Stomach (tissue), 8 donors: ENCODE measurements at regions not wholly inside any gene's neighbourhood (a gene's known extent, or its start where the extent isn't known, plus 50 kb on each side); places are given as distances from the start of the nearest gene placed in this dataset.
"Not testable (repeated sequence)": the region's sequence is repeated elsewhere in the genome, so short reads cannot be mapped to it uniquely, and the experiment has no call there.

Experiments used
- DNase-seq, 2 donors: peaks; one replicate each; pipeline versions ENCODE4 v3.0.0 to v3.0.0-alpha.2; 2013 to 2019
- H3K27ac ChIP-seq, 5 donors: fragments of 200-600 bp in 4 of 5; sonication (generic) in 4 of 5; one replicate each; pipeline ENCODE4 v1.5.1; 2013 to 2019; ENCODE audit warnings: mild to moderate bottlenecking in 1 of 5, moderate library complexity in 1 of 5
- H3K27me3 ChIP-seq, 3 donors: fragments of 200-600 bp; sonication (generic); one replicate each; pipeline ENCODE4 v1.5.1; 2017 to 2019; ENCODE audit warnings: mixed run types in 1 of 3
- H3K36me3 ChIP-seq, 4 donors: fragments of 200-600 bp; sonication (generic); 1 replicate in 3 of 4; 2 replicates in 1 of 4; pipeline ENCODE4 v1.5.1; 2016 to 2019
- H3K4me1 ChIP-seq, 4 donors: fragments of 200-600 bp; sonication (generic); one replicate each; pipeline ENCODE4 v1.5.1; 2016 to 2019
- H3K4me3 ChIP-seq, 4 donors: fragments of 200-600 bp; sonication (generic) in 3 of 4; one replicate each; pipeline ENCODE4 v1.5.1; 2016 to 2019; ENCODE audit warnings: mild to moderate bottlenecking in 1 of 4
- H3K9me3 ChIP-seq, 4 donors: fragments of 200-600 bp; sonication (generic); one replicate each; pipeline ENCODE4 v1.5.1; 2016 to 2019
- CTCF ChIP-seq, 7 experiments: fragments of 450-650 bp in 4 of 7; fragments of 200-600 bp in 3 of 7; sonication (generic) in 3 of 7; IDR thresholded peaks; one replicate each; pipeline ENCODE4 v1.5.1; 2016 to 2019; ENCODE audit warnings: antibody characterized with exemption in 7 of 7, control low read depth in 2 of 7, mild to moderate bottlenecking in 1 of 7
- EP300 ChIP-seq: sonication (generic); formaldehyde crosslinking; IDR thresholded peaks from one replicate; pipeline ENCODE4 v1.6.1; 2017; ENCODE audit warnings: antibody characterized with exemption
- POLR2A ChIP-seq, 4 donors: fragments of 450-650 bp; IDR thresholded peaks; one replicate each; pipeline ENCODE4 v1.6.1; 2016; ENCODE audit warnings: antibody characterized with exemption in 4 of 4, control low read depth in 2 of 4, mild to moderate bottlenecking in 1 of 4, moderate library complexity in 1 of 4
- POLR2AphosphoS5 ChIP-seq, 3 donors: sonication (generic); formaldehyde crosslinking; IDR thresholded peaks; one replicate each; pipeline ENCODE4 v1.6.1; 2016; ENCODE audit warnings: antibody characterized with exemption in 3 of 3
- WGBS, 5 donors: extraction: QIAGEN DNeasy Blood & Tissue Kit in 3 of 5; methylation state at CpG; one replicate each; pipeline versions ENCODE4 v1.1.5 to v1.1.7; 2013 to 2018; 5-methylcytosine and 5-hydroxymethylcytosine counted together
- intact Hi-C: fragments of 100-400 bp; cut with DNase I; formaldehyde crosslinking; loops from one replicate; pipeline ENCODE4 v1.15.1; 2023; ENCODE audit warnings: low total_unique reads
- donor health status: healthy with polysubstance abuse.
- donor health status: Bipolar disorder and iron deficiency.
- donor health status: healthy.

GRCh38 chr2:122338000-122338399 lies 582.5 kb downstream of the TSN start:
- Histone ChIP-seq H3K4me1 (no peaks in the 10 kb centered on the region), H3K36me3 (no peaks in the 10 kb centered on the region), H3K9me3 (no peaks in the 10 kb centered on the region), H3K27ac (no peak overlapping the region), H3K4me3 (no peak overlapping the region), H3K27me3 (no peaks in the 10 kb centered on the region)
- intact Hi-C loops: no loop called here
- 63 to 70% (median 66%) methylated on average over 5 of the region's 5 CpGs for WGBS, 5 donors
- peak in 1 of 7 experiments; percentile 11 for TF ChIP-seq CTCF (IDR thresholded peaks at IDR 0.05)
- TF ChIP-seq POLR2AphosphoS5 (IDR thresholded peaks at IDR 0.05): no peak
- no peak for TF ChIP-seq EP300
- no peak for DNase-seq

- TF ChIP-seq POLR2AphosphoS5 (IDR thresholded peaks at IDR 0.05): no peak
- no peak for TF ChIP-seq CTCF (IDR thresholded peaks at IDR 0.05)
- TF ChIP-seq EP300: no peak
- no peak for TF ChIP-seq POLR2A (IDR thresholded peaks at IDR 0.05)
- Histone ChIP-seq H3K27me3 (no peaks in the 10 kb centered on the region), H3K4me1 (no peaks in the 10 kb centered on the region), H3K27ac (no peak overlapping the region), H3K9me3 (no peaks in the 10 kb centered on the region), H3K36me3 (no peaks in the 10 kb centered on the region), H3K4me3 (no peak overlapping the region)
- no peak for DNase-seq
- WGBS, 5 donors: 45 to 63% (median 55%) methylated on average over 3 of the region's 3 CpGs
- intact Hi-C loops: no loop called here
These were observed 584.8 kb downstream of the TSN start for GRCh38 chr2:122340246-122340645.

- no peak overlapping the region for H3K4me3 ChIP-seq
- H3K4me1 ChIP-seq: no peaks in the 10 kb centered on the region
- WGBS, 5 donors: 70 to 82% (median 79%) methylated on average over 5 of the region's 5 CpGs
- H3K9me3 ChIP-seq: no peaks in the 10 kb centered on the region
- intact Hi-C loops: no loop called here
- no peaks in the 10 kb centered on the region for H3K27me3 ChIP-seq
- no peak for DNase-seq
- TF ChIP-seq EP300 (no peak), POLR2A (IDR thresholded peaks at IDR 0.05) (no peak), POLR2AphosphoS5 (IDR thresholded peaks at IDR 0.05) (no peak), CTCF (IDR thresholded peaks at IDR 0.05) (no peak)
- H3K27ac ChIP-seq: no peak overlapping the region
- H3K36me3 ChIP-seq: no peaks in the 10 kb centered on the region
These were observed 585.6 kb downstream of the TSN start for GRCh38 chr2:122341007-122341406.

- H3K27ac ChIP-seq, H3K9me3 ChIP-seq, intact Hi-C loops, H3K36me3 ChIP-seq, H3K4me3 ChIP-seq, H3K27me3 ChIP-seq, H3K4me1 ChIP-seq, DNase-seq: not testable (repeated sequence)
- 82 to 91% (median 84%) methylated on average over 7 to 8 of the region's 8 CpGs for WGBS, 5 donors
These were observed 596.7 kb downstream of the TSN start for GRCh38 chr2:122352151-122352550.

GRCh38 chr2:122357998-122358397 lies 602.5 kb downstream of the TSN start:
- no peak for DNase-seq
- 81 to 89% (median 85%) methylated on average over 1 of the region's 1 CpG for WGBS, 5 donors
- no peaks in the 10 kb centered on the region for H3K4me1 ChIP-seq
- no peaks in the 10 kb centered on the region for H3K27me3 ChIP-seq
- no peak overlapping the region for H3K4me3 ChIP-seq
- H3K9me3 ChIP-seq: no peaks in the 10 kb centered on the region
- no peaks in the 10 kb centered on the region for H3K36me3 ChIP-seq
- intact Hi-C loops: no loop called here
- H3K27ac ChIP-seq: no peak overlapping the region
- TF ChIP-seq POLR2A (IDR thresholded peaks at IDR 0.05) (no peak), POLR2AphosphoS5 (IDR thresholded peaks at IDR 0.05) (no peak)

- intact Hi-C loops: no loop called here
- no peak for DNase-seq
- H3K27me3 ChIP-seq: no peaks in the 10 kb centered on the region
- no peak overlapping the region for H3K27ac ChIP-seq
- no peak for TF ChIP-seq POLR2A (IDR thresholded peaks at IDR 0.05)
- TF ChIP-seq EP300: no peak
- no peak for TF ChIP-seq POLR2AphosphoS5 (IDR thresholded peaks at IDR 0.05)
- no peak for TF ChIP-seq CTCF (IDR thresholded peaks at IDR 0.05)
- H3K36me3 ChIP-seq: no peaks in the 10 kb centered on the region
- no peak overlapping the region for H3K4me3 ChIP-seq
- WGBS, 5 donors: 52 to 64% (median 57%) methylated on average over 3 of the region's 3 CpGs
- H3K4me1 ChIP-seq: no peaks in the 10 kb centered on the region
- no peaks in the 10 kb centered on the region for H3K9me3 ChIP-seq
These were observed 603.3 kb downstream of the TSN start for GRCh38 chr2:122358729-122359128.
